Dermis microvascular lymphatic vessel endothelial cell (primary cell): ENCODE measurements at regions not wholly inside any gene's neighbourhood (a gene's known extent, or its start where the extent isn't known, plus 50 kb on each side); places are given as distances from the start of the nearest gene placed in this dataset.
"Not testable (repeated sequence)": the region's sequence is repeated elsewhere in the genome, so short reads cannot be mapped to it uniquely, and the experiment has no call there.

Source experiments
- DNase-seq, 2 donors: peaks; one replicate each; pipeline versions ENCODE4 v3.0.0 to v3.0.0-alpha.2; 2010; ENCODE audit warnings: low read depth in 2 of 2

DNA sequence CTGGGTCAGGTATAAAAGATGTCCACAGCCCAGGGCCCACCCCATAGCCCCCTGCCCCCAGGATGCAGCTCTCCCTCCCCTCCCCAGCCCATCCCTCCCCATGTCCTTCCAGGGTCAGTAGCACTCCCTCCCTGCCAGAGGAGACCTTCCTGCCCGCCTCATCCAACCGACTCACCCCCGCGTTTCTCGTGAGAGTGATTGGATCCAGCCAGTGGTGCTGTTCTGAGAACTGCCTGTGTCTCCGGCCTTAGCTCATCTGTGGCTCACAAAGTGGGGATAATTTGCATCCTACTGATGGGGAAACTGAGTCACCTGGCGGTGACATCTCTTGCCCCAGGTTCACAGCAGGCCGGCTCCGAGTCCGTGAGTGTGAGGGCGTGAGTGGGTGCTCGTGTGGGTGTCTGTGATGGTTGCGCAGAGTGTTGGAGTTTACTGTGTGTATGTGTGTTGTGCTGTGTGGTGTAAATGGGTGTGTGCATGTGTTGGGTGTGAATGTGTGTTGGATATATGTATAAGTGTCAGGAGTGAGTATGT lies 90.7 kb upstream of the GSE1 start:
- no peak for DNase-seq

DNA sequence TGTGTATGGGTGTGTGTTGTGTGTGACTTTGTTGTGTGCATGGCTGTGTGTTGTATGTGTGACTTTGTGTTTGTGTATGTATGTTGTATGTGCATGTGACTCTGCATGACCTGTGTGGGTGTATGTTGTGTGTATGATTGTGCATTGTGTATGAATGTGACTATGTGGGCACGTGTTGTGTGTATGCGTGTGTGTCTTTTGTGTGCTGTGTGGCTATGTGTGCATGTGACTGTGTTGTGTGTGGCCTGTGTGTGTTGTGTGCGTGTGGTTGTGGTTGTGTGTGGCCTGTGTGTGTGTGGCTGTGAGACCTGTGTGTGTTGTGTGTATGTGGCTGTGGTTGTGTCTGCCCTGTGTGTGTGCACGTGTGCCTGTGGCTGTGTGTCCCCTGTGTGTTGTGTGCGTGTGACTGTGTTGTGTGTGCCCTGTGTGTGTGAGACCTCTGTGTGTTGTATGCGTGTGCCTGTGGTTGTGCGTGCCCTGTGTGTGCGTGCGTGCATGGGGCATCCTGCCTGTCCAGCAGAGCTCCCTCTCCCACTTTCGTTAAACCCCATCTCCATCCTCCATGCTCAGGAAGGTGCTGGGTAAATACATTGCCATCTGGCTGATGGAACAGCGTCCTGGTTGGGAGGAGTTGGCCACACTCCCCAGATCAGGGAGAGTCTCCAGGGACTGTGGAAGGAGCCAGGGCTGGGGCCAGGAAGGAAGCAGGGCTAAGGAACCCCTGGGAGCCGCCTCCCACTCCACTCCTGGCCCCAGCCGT lies 90.1 kb upstream of the GSE1 start:
- no peak for DNase-seq

DNA sequence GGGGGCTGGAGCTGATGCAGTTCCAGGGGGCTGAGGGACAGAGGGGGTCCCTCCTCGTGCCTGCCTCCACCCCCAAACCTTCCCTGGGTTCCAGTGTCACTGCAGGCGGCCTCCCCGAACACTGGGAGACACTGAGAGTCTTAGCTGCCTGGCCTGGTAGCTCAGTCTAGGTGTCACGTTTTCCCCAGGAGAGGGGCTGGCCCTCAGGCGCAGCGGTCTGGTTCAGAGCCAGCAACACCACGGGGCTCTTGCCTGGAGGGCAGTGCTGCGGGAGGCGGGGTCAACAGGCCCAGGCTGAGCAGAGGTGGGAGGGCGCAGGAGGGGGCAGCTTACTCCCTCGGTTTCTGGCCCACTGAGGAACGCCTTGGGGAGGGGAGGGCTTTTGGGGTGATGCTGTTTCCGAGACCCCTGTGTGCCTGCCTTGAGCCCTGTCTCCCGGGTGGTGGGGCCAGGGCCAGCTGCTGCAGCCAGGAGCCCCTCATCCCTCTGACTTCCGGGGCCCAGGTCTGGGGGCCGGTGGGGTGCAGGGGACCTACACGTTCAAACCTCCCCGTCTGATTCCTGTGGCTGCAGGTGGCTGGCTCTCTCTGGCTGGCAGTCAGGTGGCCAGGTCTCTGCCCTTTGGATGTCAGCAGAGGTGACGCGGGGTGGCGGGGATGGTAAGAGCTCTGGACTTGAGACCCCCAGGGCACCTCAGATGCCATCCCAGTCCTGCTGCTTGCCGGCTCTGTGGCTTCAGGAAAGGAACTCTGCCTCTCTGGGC lies 89.3 kb upstream of the GSE1 start:
- DNase-seq = no peak

DNA sequence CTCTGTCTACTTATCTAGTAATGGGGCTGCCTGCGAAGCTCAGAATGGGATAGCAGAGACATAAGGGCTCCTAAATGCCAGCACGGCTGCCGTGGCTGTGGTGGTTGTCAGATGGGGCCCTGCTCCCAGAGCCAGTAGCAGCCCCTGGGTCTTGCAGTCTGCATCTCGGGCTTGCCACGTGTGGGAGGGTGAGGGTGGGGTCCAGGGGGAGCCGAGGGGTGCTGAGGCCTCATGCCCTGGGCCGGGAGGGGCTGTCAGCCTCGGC lies 88.8 kb upstream of the GSE1 start:
- no peak for DNase-seq

DNA sequence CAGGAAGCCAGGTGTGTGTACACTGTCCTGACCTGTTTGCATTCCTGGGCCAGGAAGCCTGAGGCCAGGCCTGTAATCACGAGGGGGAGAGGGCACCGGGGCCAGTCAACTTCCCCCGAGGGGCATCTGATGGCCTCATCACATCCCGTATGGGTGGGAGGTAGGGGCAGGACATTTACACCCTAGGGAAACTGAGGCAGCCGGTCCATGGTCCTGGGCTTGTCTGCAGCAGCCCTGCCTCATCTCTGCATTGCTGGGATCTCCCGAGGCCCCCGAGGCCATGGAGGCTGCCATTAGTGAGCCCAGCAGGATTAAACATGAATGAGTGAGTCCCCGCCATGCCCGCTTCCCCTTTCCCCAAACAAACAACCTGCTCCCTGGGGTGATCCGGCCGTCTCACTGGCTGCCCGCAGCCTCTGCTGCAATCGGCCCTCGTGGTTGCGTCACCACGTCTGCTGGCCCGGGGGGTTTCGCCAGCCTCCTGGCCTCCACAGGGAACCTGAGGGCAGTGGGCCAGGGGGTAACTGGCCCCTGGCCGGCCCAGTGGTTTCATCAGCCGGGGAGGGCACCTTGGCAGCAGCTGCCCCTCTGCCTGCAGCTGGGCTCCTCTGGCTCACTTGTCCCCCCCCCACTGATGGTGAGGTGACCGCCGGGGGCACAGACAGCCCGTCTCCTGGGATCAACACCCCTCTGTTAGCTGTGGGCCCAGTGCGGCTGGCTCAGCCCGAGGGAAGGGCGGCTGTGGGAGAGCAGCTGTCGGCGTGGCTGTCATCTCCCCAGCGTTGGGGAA lies 88.3 kb upstream of the GSE1 start:
- DNase-seq = no peak

DNA sequence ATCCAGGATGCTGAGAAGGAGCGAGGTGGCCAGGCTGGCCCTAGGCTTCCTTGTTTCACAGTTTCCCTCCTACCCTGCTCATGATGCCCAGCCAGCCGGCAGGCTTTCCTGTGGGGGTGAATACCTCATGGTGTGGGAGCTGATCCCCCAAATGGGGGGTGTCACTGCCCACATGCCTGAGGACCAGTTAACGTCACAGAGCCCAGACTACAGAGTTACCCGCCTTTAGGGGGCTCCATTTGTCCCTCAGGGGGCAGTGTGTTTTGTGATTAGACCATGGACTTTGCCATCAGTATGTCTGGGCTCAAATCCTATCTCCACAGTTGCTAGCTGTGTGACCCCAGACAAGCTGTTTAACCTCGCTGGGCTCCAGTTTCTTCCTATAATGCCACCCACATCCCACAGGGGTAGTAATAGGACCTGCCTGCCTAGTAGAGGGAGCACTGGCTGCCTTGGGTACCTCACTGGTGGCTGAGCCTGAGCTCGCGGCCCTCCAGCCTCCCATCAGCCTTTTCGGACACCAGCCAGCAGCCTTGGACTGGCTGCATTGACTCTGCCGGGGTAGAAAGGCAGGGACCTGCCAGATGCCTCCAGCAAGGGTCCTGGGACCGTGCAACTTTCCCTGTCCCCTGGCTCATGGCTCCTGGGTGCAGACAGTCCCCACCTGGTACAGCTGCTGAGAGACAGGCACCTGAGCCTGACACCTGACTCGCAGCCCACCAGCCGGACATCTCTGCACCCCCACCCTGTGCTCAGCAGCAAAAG lies 87.5 kb upstream of the GSE1 start:
- no peak for DNase-seq

DNA sequence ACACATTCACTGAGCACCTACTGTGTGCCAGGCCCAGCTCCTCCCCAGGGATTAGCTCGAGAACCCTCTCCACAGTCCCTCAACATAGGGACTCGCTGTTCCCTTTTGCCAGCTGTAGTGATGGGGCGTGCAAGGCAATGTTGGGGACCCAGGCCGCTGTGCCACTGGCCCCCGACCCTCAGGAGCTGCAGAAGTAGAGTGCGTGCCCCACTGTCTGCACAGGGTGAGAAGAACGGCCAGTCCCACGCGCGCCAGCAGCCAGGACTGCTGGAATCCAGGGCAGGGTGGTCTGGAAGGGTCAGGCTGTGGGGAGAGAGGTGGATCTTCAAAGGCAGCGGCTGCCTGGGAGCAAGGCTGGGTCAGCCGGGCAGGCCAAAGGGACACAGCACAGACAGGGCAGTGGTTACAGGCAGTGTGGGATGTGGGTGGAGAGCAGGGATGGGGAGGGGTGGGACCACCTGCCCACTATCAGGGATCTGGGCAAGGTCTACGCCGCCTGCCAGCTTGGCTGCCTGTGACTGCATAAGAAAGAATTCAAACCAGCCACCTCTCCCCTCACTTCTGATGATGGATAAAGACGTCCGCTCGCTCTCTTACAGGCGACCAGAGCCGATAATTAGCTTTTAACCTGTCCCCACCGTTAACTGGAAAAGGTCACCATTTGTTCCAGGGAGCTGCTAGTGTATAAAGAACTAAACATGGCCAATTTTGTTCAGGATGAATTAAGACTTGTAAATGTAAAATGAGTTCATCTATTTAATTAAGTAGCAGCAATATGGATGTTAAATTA lies 86.7 kb upstream of the GSE1 start:
- DNase-seq = no peak

DNA sequence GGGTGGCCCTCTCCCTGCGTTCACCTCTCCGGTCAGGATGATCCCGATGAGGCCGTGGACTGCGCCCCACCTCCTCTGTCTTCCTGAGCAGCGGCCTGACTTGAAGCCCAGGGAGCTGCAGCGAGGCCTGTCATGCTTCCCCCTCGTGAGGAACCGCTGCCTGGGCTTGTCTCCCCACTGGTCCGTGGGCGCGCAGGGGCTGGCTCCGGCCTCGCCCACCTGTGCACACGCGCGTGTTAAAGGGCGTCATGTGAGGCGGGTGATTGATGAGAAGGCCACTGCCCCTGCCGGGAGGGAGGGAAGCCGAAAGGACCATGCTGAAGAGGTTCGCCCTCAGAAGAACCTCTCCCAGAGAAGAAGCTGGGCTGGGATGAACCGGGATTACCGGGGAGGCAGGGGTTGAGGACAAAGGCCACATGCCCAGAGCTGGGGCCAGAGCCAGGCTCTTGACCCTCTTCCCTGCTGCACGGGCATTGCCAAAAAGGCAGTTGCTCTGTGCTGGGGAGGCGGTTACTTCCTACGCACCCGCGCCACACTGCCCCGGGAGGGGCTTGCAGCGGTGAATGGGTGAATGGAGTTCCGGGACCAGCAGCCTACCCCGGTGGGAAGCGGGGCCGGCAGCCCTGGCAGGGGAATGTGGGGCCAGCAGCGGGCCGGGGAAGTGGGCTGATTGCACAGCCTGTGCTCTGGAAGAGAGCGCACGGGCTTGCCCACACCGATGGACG lies 85.9 kb upstream of the GSE1 start:
- no peak for DNase-seq

DNA sequence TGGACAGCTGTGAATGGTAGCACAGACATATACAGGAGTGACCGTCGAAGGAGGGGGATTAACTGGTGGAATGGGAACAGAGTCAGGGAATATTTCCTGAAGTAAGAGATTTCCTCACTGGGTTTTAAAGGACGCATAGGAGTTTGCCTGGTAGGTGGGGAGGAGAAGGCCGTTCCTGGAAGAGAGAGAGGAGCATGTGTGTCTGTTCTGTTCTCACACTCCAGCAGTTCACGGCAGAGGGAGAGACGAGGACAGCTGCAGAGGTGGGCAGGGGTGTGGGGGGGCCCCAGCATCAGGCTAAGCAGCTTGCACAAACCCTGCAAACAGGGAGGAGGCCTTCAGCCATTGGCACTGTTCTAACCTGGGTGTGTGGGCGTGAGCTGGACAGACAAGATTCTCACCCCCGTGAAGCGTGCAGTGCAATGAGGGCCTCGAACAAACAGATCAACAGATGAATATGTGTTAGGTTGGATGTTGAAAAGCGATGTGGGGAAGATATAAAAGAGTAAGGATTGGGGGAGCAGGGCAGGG lies 85.3 kb upstream of the GSE1 start:
- DNase-seq = no peak

DNA sequence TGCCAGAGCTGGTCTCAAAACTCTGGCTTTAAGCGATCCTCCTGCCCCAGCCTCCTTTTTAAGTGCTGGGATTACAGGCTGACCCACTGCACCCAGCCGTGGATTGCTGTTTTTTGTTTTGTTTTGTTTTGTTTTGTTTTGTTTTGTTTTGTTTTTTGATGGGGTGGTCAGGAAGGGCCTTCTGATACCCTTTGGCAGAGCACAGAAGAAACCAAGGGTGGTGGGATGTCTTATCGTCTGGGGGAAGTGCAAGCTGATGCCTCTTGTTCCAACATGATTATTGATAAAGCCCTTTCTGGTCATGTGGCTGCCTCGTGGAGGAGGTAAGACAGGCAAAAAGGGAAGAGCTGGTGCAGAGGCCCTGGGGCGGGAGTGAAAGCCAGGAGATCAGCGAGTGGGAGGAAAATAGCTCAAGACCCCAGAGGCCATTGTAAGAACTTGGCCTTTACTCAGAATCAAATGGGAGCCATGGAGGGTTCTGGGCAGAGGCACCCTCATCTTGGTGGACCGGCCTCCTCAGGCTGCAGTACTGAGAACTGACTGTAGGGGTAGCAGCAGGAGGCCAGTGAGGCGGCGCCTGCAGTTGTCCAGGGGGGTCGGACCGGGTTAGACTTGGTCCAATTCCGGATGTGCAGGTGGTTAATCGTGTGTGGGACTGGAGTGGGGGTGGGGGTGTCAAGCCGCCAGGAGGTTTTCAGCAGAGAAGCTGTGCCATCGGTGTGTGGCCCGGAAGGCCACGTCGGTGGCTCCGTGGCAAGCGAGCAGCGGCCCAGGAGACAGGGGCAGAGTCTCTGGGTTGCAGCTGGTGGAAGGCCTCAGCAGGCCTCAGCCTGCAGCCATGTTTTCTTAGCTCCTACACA lies 84.4 kb upstream of the GSE1 start:
- DNase-seq = peak in 1 of 2 donors; percentile 13

DNA sequence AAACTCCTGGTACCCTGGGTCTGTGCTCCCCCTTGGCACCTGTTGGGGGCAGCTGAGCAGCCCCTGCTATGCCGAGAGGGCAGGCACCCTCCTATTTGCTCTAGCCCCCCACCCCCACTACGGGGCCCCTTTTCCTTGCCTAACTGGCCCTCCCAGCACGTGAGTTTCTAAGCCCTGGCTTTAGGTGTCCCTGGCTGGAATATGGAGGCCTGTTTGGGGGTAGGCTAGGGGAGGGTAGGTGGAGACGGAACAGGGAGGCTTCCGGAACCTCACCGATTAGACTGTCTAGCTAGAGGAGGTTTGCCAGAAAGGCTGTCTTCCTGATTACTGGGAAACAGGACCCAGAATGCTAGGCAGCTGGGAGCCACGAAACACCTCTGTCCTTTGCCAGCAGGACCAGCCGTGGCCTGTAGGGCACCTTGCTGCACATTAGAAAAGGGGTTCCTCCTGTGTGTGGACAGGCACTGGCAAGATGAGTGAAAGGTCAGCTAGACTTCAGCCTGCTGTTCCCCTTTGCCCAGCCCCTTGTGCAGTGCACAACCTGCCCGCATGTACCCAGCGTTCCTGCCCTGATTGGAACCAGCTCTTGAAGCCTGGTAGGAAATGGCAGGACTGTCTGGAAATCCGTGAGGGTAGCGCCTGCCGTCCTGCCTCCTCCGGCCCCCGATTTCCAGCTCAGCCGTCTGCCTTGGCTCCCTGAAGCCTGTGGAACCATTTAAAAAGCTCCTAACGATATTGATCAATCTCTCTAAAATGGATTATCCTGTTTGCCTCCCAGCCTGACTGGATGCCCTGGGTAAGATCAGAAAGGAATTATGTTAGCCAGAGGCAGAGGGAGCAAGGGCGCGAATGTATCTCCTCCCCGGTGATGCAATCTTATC lies 83.4 kb upstream of the GSE1 start:
- no peak for DNase-seq

DNA sequence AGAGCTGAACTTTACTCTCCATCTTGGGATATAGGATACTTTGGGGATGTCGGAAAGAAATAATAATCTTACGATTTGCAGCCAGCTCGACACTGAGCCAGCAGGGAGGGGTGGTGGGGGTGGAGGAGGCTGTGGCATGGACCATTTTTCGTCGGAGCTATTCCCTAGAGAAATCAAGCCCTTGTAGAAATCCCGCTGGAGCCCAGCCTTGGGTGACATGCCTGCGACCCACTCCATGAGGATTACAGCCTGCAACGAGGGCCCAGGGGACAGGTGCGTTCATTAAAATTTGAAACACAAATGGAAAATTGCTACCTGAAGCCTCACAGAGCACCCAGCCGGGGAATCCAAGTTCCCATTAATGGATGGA lies 82.8 kb upstream of the GSE1 start:
- DNase-seq = no peak

DNA sequence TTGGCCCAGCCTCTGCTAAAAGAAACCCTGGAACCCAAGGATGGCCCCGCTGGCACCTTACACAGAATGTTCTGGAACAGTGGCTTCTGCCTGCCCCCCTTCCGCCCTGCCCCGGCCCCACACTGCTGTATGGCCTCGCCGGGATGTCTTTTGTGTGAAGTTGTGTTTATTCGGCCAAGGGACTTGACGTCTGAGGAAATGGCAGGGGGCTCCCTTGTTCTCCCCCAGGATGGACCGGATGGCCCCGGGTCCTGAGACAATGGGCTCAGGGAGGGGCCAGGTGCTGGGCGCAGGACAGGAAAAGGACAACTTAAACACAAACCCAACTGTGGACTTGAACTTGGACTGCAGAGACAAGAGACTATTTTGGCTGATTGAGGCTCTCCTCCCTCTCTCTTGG lies 81.6 kb upstream of the GSE1 start:
- no peak for DNase-seq

DNA sequence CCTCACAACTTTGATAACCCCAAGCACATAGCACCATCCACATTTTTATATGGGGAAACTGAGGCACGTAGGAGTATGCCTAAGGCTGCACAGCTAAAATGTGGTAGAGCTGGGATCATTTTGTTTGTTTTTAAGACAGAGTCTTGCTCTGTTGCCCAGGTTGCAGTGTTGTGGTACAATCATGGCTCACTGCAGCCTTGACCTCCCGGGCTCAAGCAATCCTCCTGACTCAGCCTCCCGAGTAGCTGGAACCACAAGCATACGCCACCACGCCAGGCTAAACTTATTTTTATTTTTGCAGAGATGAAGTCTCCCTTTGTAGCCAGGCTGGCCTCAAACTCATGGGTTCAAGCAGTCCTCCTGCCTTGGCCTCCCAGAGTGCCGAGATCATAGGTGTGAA lies 81.0 kb upstream of the GSE1 start:
- DNase-seq = no peak

DNA sequence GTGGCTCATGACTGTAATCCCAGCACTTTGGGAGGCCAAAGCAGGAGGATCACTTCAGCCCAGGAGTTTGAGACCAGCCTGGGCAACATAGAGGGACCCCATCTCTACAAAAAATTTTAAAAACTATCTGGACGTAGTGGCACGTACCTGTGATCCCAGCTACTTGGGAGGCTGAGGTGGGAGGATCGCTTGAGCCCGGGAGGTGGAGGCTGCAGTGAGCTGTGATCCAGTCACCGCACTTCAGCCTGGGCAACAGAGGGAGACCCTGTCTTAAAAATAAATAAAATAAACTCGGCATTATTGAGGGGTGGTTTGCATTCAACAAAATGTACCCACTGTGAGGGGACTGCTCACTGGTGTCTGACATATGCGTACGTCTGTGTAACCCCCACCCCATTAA lies 79.5 kb upstream of the GSE1 start:
- DNase-seq = not testable (repeated sequence)

DNA sequence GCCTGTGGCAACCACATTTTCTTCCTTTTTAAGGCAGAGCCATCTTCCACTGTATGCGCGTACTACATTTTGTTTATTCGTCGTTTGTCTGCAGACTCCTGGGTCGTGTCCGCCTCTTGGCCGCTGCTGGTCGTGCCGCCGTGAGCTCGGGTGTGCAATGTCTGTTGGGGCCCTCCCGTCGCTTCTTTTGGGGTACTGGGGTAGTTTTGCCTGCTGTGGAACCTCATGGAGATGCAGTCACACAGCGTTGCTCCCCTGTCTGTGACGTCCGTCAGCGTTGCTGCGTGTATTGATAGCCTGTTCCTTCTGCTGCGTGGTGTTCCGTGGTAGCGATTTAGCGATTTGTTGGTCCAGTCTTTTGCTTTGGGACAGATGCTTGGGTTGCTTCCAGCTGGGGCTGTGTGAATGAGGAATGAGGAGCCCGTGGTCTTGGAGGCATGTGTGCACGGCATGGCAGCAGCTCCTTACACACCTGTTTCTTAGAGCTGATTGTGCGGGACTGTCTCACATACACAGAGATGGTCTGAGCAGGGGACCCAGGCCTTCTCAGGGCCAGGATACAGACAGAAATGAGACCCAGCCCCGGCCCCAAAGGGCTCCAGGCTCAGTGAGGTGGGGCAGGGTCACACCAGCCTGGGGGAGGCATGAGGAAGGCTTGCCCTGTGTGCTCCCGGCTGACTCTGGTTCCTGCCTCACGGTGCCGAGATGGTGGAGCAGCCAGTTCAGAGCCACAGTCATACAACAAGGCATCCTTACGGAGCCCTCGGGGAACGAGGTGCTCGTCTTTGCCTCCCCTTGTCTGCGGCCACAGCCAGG lies 78.4 kb upstream of the GSE1 start:
- DNase-seq = no peak
